KMS-11 (cell line): ENCODE measurements at regions not wholly inside any gene's neighbourhood (a gene's known extent, or its start where the extent isn't known, plus 50 kb on each side); places are given as distances from the start of the nearest gene placed in this dataset.

Source experiments
- H2AFZ ChIP-seq: fragments of 200-600 bp; sonication (generic); 2 replicates; pipeline ENCODE4 v1.6.1; 2016; ENCODE audit warnings: antibody characterized with exemption, mixed run types, low read depth
- H3K27ac ChIP-seq: fragments of 200-600 bp; sonication (generic); 2 replicates; pipeline ENCODE4 v1.6.1; 2016; ENCODE audit warnings: mild to moderate bottlenecking, mixed run types
- H3K27me3 ChIP-seq: fragments of 200-600 bp; sonication (generic); 2 replicates; pipeline ENCODE4 v1.6.1; 2017; ENCODE audit warnings: mild to moderate bottlenecking, low read depth, mixed run types, moderate library complexity; ENCODE audit not compliant: insufficient read depth
- H3K36me3 ChIP-seq: fragments of 200-600 bp; sonication (generic); 2 replicates; pipeline ENCODE4 v1.6.1; 2017; ENCODE audit warnings: mild to moderate bottlenecking, mixed run types; ENCODE audit not compliant: insufficient read depth
- H3K4me1 ChIP-seq: fragments of 200-600 bp; sonication (generic); 2 replicates; pipeline ENCODE4 v1.6.1; 2016; ENCODE audit warnings: mild to moderate bottlenecking, low read depth, mixed run types; ENCODE audit not compliant: poor library complexity, severe bottlenecking
- H3K4me2 ChIP-seq: fragments of 200-600 bp; sonication (generic); 2 replicates; pipeline ENCODE4 v1.7.0; 2016; ENCODE audit warnings: mild to moderate bottlenecking, mixed run types
- H3K4me3 ChIP-seq: fragments of 200-600 bp; sonication (generic); IDR thresholded peaks from 2 replicates; pipeline ENCODE4 v1.6.1; 2017; ENCODE audit warnings: low read depth, low read length, mixed read lengths; ENCODE audit not compliant: insufficient read depth
- H3K79me2 ChIP-seq: fragments of 200-600 bp; sonication (generic); 2 replicates; pipeline ENCODE4 v1.6.1; 2016; ENCODE audit warnings: low read depth, mixed run types; ENCODE audit not compliant: insufficient read depth
- H3K9ac ChIP-seq: fragments of 200-600 bp; sonication (generic); 2 replicates; pipeline ENCODE4 v1.6.1; 2016; ENCODE audit warnings: mild to moderate bottlenecking, mixed run types
- H4K20me1 ChIP-seq: fragments of 200-600 bp; sonication (generic); 2 replicates; pipeline ENCODE4 v1.6.1; 2016; ENCODE audit warnings: mild to moderate bottlenecking, mixed run types; ENCODE audit not compliant: insufficient read depth
- TF ChIP-seq, protein P1 (sequence below): fragments of 200-600 bp; sonication (generic); conservative IDR thresholded peaks from 2 replicates; pipeline ENCODE4 v1.6.1; 2017; ENCODE audit warnings: low read depth, mild to moderate bottlenecking, antibody characterized with exemption, low read length, moderate library complexity, mixed read lengths

- H3K79me2 ChIP-seq, result no peaks in the 10 kb centered on the region
- TF ChIP-seq, protein P1, sequence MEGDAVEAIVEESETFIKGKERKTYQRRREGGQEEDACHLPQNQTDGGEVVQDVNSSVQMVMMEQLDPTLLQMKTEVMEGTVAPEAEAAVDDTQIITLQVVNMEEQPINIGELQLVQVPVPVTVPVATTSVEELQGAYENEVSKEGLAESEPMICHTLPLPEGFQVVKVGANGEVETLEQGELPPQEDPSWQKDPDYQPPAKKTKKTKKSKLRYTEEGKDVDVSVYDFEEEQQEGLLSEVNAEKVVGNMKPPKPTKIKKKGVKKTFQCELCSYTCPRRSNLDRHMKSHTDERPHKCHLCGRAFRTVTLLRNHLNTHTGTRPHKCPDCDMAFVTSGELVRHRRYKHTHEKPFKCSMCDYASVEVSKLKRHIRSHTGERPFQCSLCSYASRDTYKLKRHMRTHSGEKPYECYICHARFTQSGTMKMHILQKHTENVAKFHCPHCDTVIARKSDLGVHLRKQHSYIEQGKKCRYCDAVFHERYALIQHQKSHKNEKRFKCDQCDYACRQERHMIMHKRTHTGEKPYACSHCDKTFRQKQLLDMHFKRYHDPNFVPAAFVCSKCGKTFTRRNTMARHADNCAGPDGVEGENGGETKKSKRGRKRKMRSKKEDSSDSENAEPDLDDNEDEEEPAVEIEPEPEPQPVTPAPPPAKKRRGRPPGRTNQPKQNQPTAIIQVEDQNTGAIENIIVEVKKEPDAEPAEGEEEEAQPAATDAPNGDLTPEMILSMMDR, result no peak
- no peaks in the 10 kb centered on the region for H3K36me3 ChIP-seq
- H3K4me2 ChIP-seq, result no peak overlapping the region
- H3K4me1 ChIP-seq, result no peaks in the 10 kb centered on the region
- no peak overlapping the region for H3K4me3 ChIP-seq
- H3K27ac ChIP-seq, result no peak overlapping the region
- no peak overlapping the region for H2AFZ ChIP-seq
- no peak overlapping the region for H3K9ac ChIP-seq
- H3K27me3 ChIP-seq, result 0 out of 2 replicates have a peak, but pooled peaks cover 2% of the 10 kb centered on the region
- H4K20me1 ChIP-seq, result no peaks in the 10 kb centered on the region
Measured at GRCh38 chr5:1745796-1746370, 53.8 kb downstream of the MRPL36 start.

DNA sequence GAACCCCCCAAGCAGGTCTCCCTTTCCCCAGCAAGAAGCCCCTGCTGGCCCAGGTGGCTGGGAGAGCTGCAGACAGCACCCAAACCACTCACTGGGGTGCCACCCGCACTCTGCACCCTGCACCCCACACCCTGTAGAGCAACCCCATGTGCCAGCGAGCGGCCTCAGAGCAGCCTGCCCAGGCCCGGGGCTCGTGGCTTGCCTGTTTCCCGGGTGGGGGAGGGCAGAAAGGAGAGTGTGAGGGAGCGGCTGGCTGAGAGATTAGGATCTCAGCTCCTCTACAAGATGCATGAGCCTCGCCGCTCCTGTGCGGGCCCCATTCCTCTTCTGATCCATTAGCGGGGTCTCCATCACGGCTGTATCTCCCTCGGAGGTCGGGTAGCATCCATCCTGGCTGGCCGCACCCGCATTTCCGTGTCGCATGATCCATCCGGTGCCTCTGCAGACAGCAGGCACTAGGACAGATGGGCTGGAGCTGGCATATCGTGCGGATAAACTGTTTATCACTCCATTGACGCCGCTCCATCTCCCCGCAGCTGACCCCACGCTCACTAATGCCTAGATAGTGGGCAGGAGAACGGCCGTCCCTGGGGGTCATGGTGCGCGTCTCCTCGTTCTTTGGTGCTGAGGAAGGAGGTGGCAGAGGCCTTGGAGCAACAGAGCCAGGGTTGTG, 54.4 kb downstream of the MRPL36 start:
- Histone ChIP-seq H3K4me2 (no peak overlapping the region), H4K20me1 (no peaks in the 10 kb centered on the region), H3K36me3 (no peaks in the 10 kb centered on the region), H3K27ac (no peak overlapping the region), H3K4me1 (no peaks in the 10 kb centered on the region), H3K27me3 (0 out of 2 replicates have a peak, but pooled peaks cover 1% of the 10 kb centered on the region), H3K79me2 (no peaks in the 10 kb centered on the region), H2AFZ (no peak overlapping the region), H3K4me3 (no peak overlapping the region), H3K9ac (no peak overlapping the region)
- TF ChIP-seq, protein P1, result no peak

DNA sequence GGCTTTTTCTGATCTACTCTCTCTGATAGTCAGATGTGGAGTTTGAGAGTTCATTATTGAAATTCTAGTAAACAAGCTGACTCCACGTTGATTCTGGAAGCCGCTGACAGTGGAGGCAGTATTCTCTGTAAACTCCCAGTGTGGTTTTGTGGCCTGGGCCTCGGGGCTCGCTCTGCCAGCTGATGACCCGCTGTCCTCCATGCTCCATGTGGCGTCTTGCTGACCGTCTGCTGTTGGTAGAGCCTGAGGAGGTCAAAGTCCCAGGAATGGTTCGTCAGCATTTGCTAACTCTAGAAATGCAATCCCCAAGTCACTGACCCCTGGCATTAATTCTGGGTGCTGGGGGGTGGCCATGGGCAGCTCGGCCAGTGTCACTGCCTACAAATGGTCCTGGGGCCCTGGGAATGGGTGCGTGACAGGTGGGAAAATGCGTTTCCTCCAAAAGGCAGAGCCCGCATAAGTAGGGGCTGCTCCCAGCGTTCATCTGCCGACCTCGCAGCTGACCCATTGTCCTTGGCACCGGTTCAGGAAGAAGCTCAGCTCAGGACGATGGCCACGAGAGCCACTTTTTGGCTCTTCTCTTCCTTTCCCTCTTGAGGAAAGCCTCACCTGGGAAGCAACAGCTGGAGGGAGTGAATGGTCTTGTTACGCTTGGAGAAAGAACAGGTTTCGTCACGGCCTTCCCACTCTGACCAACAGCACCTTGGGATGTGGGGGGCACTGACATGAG, 55.1 kb downstream of the MRPL36 start:
- H3K4me2 ChIP-seq, result no peak overlapping the region
- H3K4me1 ChIP-seq, result no peaks in the 10 kb centered on the region
- no peak overlapping the region for H3K27ac ChIP-seq
- no peaks in the 10 kb centered on the region for H3K27me3 ChIP-seq
- no peak overlapping the region for H3K4me3 ChIP-seq
- no peak overlapping the region for H2AFZ ChIP-seq
- no peaks in the 10 kb centered on the region for H3K79me2 ChIP-seq
- no peaks in the 10 kb centered on the region for H3K36me3 ChIP-seq
- TF ChIP-seq, protein P1, result no peak
- H4K20me1 ChIP-seq, result no peaks in the 10 kb centered on the region
- no peak overlapping the region for H3K9ac ChIP-seq

DNA sequence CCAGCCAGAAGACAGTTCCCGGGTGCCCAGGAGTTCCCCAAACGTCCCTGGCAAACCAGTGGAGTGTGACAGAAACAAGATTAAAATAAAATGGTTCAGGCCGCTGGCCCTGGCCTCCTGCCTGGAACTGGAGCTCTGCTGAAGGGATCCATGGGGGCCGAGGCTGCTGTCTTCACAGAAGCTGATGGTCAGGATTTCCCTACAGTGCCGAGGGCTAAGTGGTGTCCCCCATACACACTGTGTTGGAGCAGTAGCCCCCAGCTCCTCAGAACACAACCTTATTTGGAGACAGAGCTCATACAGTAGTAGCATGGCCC, 55.9 kb downstream of the MRPL36 start:
- H3K9ac ChIP-seq, result no peak overlapping the region
- no peak overlapping the region for H2AFZ ChIP-seq
- H3K36me3 ChIP-seq, result no peaks in the 10 kb centered on the region
- H3K27me3 ChIP-seq, result no peaks in the 10 kb centered on the region
- TF ChIP-seq, protein P1, result no peak
- no peaks in the 10 kb centered on the region for H4K20me1 ChIP-seq
- no peak overlapping the region for H3K27ac ChIP-seq
- no peaks in the 10 kb centered on the region for H3K79me2 ChIP-seq
- no peak overlapping the region for H3K4me2 ChIP-seq
- H3K4me1 ChIP-seq, result no peaks in the 10 kb centered on the region
- H3K4me3 ChIP-seq, result no peak overlapping the region
